ENCODE measurements at regions not wholly inside any gene's neighbourhood (a gene's known extent, or its start where the extent isn't known, plus 50 kb on each side); places are given as distances from the start of the nearest gene placed in this dataset.
"Not testable (repeated sequence)": the region's sequence is repeated elsewhere in the genome, so short reads cannot be mapped to it uniquely, and the experiment has no call there.

- no peaks in the 10 kb centered on the region for H3K36me3 Mint-ChIP-seq (ENCODE audit: low read depth)
- no peak overlapping the region for H3K27ac Mint-ChIP-seq
- H3K4me3 Mint-ChIP-seq: no peak overlapping the region
- peaks cover 20% of the 10 kb centered on the region for H3K27me3 Mint-ChIP-seq
- no peaks in the 10 kb centered on the region for H3K4me1 Mint-ChIP-seq (ENCODE audit: low read depth)
- peaks cover 9% of the 10 kb centered on the region for H3K9me3 Mint-ChIP-seq
Observed at GRCh38 chr6:19995575-19996257, 158.5 kb downstream of the ID4 start.

GRCh38 chr6:19997104-19997503 is 159.9 kb downstream of the ID4 start:
- H3K36me3 Mint-ChIP-seq (ENCODE audit: low read depth): no peaks in the 10 kb centered on the region
- peaks cover 20% of the 10 kb centered on the region for H3K27me3 Mint-ChIP-seq
- no peak overlapping the region for H3K27ac Mint-ChIP-seq
- H3K4me3 Mint-ChIP-seq: no peak overlapping the region
- H3K4me1 Mint-ChIP-seq (ENCODE audit: low read depth): no peaks in the 10 kb centered on the region
- peaks cover 9% of the 10 kb centered on the region for H3K9me3 Mint-ChIP-seq

- H3K27ac Mint-ChIP-seq: no peak overlapping the region
- no peaks in the 10 kb centered on the region for H3K4me1 Mint-ChIP-seq (ENCODE audit: low read depth)
- peaks cover 9% of the 10 kb centered on the region for H3K9me3 Mint-ChIP-seq
- H3K27me3 Mint-ChIP-seq: peaks cover 17% of the 10 kb centered on the region
- no peaks in the 10 kb centered on the region for H3K36me3 Mint-ChIP-seq (ENCODE audit: low read depth)
- no peak overlapping the region for H3K4me3 Mint-ChIP-seq
Observed at GRCh38 chr6:19998541-19998940, 161.4 kb downstream of the ID4 start.

GRCh38 chr6:19999319-20000191 is 162.4 kb downstream of the ID4 start:
- no peak overlapping the region for H3K4me3 Mint-ChIP-seq
- no peaks in the 10 kb centered on the region for H3K4me1 Mint-ChIP-seq (ENCODE audit: low read depth)
- peaks cover 9% of the 10 kb centered on the region for H3K9me3 Mint-ChIP-seq
- no peak overlapping the region for H3K27ac Mint-ChIP-seq
- peaks cover 13% of the 10 kb centered on the region for H3K27me3 Mint-ChIP-seq
- H3K36me3 Mint-ChIP-seq (ENCODE audit: low read depth): no peaks in the 10 kb centered on the region

- H3K36me3 Mint-ChIP-seq (ENCODE audit: low read depth): no peaks in the 10 kb centered on the region
- H3K4me3 Mint-ChIP-seq: no peak overlapping the region
- no peak overlapping the region for H3K27ac Mint-ChIP-seq
- peaks cover 9% of the 10 kb centered on the region for H3K9me3 Mint-ChIP-seq
- H3K27me3 Mint-ChIP-seq: peaks cover 3% of the 10 kb centered on the region
- H3K4me1 Mint-ChIP-seq (ENCODE audit: low read depth): no peaks in the 10 kb centered on the region
Observed at GRCh38 chr6:20001286-20001685, 164.1 kb downstream of the ID4 start.

GRCh38 chr6:20006037-20006436 is 168.9 kb downstream of the ID4 start:
- Mint-ChIP-seq H3K4me3 (no peak overlapping the region), H3K9me3 (no peaks in the 10 kb centered on the region), H3K4me1 (ENCODE audit: low read depth) (no peaks in the 10 kb centered on the region), H3K36me3 (ENCODE audit: low read depth) (no peaks in the 10 kb centered on the region), H3K27ac (no peak overlapping the region), H3K27me3 (peaks cover 5% of the 10 kb centered on the region)

GRCh38 chr6:20008131-20008530 is 171.0 kb downstream of the ID4 start:
- no peaks in the 10 kb centered on the region for H3K4me1 Mint-ChIP-seq (ENCODE audit: low read depth)
- H3K4me3 Mint-ChIP-seq: no peak overlapping the region
- H3K27me3 Mint-ChIP-seq: peaks cover 5% of the 10 kb centered on the region
- no peaks in the 10 kb centered on the region for H3K36me3 Mint-ChIP-seq (ENCODE audit: low read depth)
- H3K27ac Mint-ChIP-seq: no peak overlapping the region
- no peaks in the 10 kb centered on the region for H3K9me3 Mint-ChIP-seq

GRCh38 chr6:20013066-20013861 is 176.1 kb downstream of the ID4 start:
- Mint-ChIP-seq H3K27me3 (no peaks in the 10 kb centered on the region), H3K9me3 (no peaks in the 10 kb centered on the region), H3K27ac (no peak overlapping the region), H3K4me3 (no peak overlapping the region), H3K4me1 (ENCODE audit: low read depth) (no peaks in the 10 kb centered on the region), H3K36me3 (ENCODE audit: low read depth) (no peaks in the 10 kb centered on the region)

- no peaks in the 10 kb centered on the region for H3K4me1 Mint-ChIP-seq (ENCODE audit: low read depth)
- no peaks in the 10 kb centered on the region for H3K27me3 Mint-ChIP-seq
- H3K4me3 Mint-ChIP-seq: no peak overlapping the region
- H3K27ac Mint-ChIP-seq: no peak overlapping the region
- H3K36me3 Mint-ChIP-seq (ENCODE audit: low read depth): no peaks in the 10 kb centered on the region
- H3K9me3 Mint-ChIP-seq: no peaks in the 10 kb centered on the region
Observed at GRCh38 chr6:20014508-20014907, 177.3 kb downstream of the ID4 start.

- Mint-ChIP-seq H3K4me1 (ENCODE audit: low read depth) (peaks cover 22% of the 10 kb centered on the region), H3K27ac (no peak overlapping the region), H3K27me3 (peaks cover 37% of the 10 kb centered on the region), H3K4me3 (no peak overlapping the region), H3K36me3 (ENCODE audit: low read depth) (no peaks in the 10 kb centered on the region), H3K9me3 (no peaks in the 10 kb centered on the region)
Observed at GRCh38 chr6:20020526-20020925, 183.4 kb downstream of the ID4 start.

GRCh38 chr6:20021795-20022194 is 184.6 kb downstream of the ID4 start:
- no peak overlapping the region for H3K27ac Mint-ChIP-seq
- peaks cover 25% of the 10 kb centered on the region for H3K4me1 Mint-ChIP-seq (ENCODE audit: low read depth)
- no peaks in the 10 kb centered on the region for H3K36me3 Mint-ChIP-seq (ENCODE audit: low read depth)
- H3K9me3 Mint-ChIP-seq: peaks cover 4% of the 10 kb centered on the region
- no peak overlapping the region for H3K4me3 Mint-ChIP-seq
- peaks cover 43% of the 10 kb centered on the region for H3K27me3 Mint-ChIP-seq

- Mint-ChIP-seq H3K4me1 (ENCODE audit: low read depth) (peaks cover 25% of the 10 kb centered on the region), H3K4me3 (peak overlapping the region; percentile 70), H3K27ac (peak overlapping the region; percentile 66), H3K27me3 (peaks cover 48% of the 10 kb centered on the region)
- H3K9me3 Mint-ChIP-seq; H3K36me3 Mint-ChIP-seq (ENCODE audit: low read depth): not testable (repeated sequence)
Observed at GRCh38 chr6:20023549-20024315, 186.6 kb downstream of the ID4 start.

- H3K27me3 Mint-ChIP-seq: peaks cover 48% of the 10 kb centered on the region
- no peak overlapping the region for H3K27ac Mint-ChIP-seq
- peaks cover 25% of the 10 kb centered on the region for H3K4me1 Mint-ChIP-seq (ENCODE audit: low read depth)
Observed at GRCh38 chr6:20024316-20024673, 187.1 kb downstream of the ID4 start.

GRCh38 chr6:20024978-20025377 is 187.3 kb downstream of the MBOAT1 start:
- Mint-ChIP-seq H3K4me1 (ENCODE audit: low read depth) (peaks cover 25% of the 10 kb centered on the region), H3K4me3 (no peak overlapping the region), H3K9me3 (peaks cover 4% of the 10 kb centered on the region), H3K36me3 (ENCODE audit: low read depth) (no peaks in the 10 kb centered on the region), H3K27ac (no peak overlapping the region), H3K27me3 (peaks cover 53% of the 10 kb centered on the region)

More at GRCh38 chr6:20024316-20024673, 187.1 kb downstream of the ID4 start:
- Mint-ChIP-seq H3K9me3 (peaks cover 4% of the 10 kb centered on the region), H3K36me3 (ENCODE audit: low read depth) (no peaks in the 10 kb centered on the region), H3K4me3 (peak overlapping the region; percentile 70)
